Myocyte (in vitro differentiated cells): ENCODE measurements at regions not wholly inside any gene's neighbourhood (a gene's known extent, or its start where the extent isn't known, plus 50 kb on each side); places are given as distances from the start of the nearest gene placed in this dataset.

Experiments
- DNase-seq: peaks from one replicate; pipeline ENCODE4 v3.0.0-alpha.2; 2012; ENCODE audit warnings: low read depth

- DNase-seq = no peak
Measured at GRCh38 chr7:155360495-155361345, 63.0 kb downstream of the INSIG1 start.

GRCh38 chr7:155361346-155361680 lies 63.6 kb downstream of the INSIG1 start:
- DNase-seq = no peak

- no peak for DNase-seq
Measured at GRCh38 chr7:155361947-155362346, 64.3 kb downstream of the INSIG1 start.

GRCh38 chr7:155362380-155363145 lies 64.9 kb downstream of the INSIG1 start:
- DNase-seq = no peak

DNA sequence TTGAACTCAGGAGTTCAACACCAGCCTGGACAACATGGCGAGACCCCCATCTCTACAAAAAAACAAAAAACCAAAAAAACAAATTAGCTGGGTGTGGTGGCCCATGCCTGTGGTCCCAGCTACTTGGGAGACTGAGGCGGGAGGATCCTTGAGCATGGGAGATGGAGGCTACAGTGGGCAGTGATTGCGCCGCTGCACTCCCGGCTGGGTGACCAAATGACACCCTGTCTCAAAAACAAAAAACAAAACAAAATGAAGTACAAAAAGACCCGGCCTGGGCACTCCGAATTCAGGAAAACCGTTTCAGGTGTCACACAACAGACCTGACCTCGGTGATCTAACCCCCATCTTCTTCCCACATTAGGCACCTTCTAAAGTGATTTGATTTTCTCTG lies 65.5 kb downstream of the INSIG1 start:
- no peak for DNase-seq

DNA sequence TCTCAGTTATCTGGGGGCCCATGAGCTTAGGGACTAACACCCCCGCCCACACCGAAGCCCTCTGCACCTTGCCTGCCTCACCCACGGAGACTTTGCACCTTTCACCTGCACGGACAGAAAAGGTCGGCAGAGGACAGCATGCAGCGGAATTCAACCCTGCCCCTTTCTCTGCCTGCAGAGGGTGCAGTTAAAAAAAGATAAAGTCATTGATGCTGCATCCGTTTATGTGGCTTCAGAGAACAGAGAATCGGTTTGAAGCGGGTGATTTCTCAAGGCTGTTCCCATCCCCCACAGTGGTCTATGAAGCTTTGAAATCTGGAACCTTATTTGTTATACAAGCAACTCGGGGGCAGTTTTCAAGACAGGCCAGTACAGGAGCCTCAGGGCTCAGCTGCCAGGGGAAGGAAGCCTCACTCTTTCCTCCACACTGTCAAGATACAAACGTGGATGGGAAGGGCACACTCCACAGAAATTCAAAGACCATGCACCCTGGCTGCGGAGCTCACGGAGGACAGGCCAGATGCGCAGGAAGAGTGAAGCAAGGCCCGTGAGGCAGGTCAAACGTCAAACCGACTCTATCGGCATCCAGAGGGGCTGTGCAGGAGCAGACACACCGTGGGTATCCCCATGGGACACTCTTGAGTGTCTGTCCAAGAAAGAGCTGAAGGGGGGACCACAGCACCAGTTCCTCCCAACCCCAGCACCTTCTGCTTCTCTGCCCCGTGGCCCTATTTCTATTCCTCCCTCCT lies 66.3 kb downstream of the INSIG1 start:
- DNase-seq = no peak

DNA sequence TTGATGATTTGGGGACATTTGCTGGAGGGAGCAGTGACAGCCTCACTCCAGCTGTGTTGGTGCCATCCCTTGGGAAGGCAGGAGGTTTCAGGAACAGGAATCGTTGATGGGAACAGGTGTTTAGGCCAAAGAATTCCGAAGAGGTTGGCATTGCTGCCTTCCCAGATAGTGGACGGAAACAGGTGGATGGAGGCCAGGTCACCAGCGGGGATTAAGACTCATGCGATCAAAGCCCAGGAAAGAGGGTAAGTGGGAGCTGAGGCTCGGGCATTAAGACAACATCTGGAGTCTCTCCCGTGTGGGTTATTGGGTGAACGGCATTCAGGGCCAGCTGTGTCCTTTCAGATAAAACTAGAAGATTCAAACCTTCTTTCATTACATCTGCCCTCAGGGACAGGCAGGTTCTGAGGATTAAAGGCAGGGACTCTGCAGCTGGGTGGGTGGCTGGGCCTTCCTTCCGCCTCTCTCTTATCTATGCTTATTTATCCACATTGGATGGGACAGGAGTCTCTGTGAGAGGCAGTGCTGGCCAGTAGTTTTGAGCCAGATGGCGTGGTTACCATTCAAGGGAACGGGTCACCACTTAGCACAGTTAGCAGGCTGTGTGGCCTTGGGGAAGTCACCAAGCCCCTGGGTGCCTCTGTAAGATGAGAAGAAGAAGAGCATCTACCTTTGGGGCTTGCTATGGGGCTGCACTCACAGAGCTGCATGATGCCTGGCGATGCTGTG lies 67.6 kb downstream of the INSIG1 start:
- DNase-seq = peak; percentile 45

DNA sequence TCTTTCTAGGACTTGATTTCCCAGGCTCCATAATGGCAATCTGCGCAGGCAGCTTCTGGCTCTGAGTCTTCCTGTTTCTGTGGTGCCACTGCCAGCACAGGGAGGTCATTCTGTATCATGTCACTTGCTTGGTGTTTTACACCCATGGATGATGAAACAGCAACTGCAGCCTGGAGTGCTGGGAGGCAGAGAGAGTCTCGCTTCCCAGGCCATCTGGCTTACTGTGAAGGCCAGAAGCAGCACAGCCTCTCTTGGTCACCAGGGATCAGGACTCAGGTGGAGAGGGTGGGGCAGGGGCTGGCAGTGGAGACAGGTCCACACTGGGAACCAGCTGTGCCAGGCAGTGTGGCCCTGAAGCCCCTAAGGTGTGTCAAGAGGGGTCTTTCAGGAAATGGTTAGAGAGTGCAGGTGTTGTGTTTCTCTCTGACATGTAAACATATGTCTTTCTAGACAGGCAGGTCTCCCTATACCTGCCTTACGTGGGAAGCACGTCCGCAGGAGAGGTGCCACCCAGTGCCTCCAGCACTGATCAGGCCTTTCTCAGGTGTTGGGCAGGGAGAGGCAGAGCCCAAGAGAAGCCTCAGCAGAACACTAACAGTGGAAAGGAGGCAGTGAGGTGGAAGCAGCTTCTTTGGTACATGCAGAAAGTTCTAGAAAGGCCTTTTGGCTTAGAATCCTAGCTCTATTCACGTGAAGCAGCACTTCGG lies 71.4 kb downstream of the INSIG1 start:
- DNase-seq = no peak

- no peak for DNase-seq
Measured at GRCh38 chr7:155369766-155370165, 72.1 kb downstream of the INSIG1 start.

GRCh38 chr7:155371331-155371883 lies 73.7 kb downstream of the INSIG1 start:
- DNase-seq = no peak

DNA sequence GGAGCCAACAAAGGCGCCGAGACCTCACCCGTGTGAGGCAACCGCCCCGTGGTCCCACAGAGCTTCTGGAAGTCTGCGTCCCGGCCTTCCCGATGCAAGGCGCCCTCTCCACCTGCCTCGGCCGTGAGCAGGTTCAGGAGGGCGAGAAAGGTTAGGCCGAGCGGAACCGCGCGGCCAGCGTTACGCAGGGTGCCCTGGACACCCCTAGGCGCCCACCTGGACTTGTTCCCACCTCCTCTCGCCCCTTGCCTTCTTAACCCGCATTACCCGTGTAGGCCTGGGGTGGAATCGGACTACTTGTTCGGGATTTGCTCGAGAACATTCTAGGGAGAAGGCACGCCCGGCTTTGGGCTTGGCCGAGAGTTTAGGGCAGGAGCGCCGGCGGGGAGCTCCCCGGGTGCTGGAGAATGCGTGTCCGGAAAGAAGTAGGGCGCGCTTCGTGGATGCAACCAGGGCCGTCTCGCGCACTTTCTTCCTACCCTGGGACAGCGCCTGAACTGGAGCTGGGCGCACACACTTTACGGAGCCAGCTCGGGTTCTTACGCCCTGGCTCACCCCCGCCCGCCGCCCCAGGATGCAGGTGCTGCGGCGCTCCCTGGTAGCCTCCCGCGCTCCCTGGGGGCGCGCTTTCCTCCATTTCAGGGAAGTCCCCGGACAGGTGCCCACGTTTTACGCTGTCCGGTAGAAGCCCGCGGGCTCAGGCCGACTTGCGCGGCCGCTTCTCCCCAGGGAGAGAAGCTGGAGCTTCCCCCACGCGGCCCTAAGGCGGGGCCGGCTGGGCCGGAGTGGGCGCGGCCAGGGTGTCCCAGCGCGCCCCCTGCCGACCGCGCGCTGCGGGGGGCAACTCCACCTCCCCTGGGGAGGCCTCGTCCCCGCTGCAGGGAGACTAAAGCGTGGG lies 74.5 kb downstream of the INSIG1 start:
- DNase-seq = no peak

- no peak for DNase-seq
Measured at GRCh38 chr7:155372782-155373358, 75.2 kb downstream of the INSIG1 start.

- DNase-seq = no peak
Measured at GRCh38 chr7:155373359-155374273, 75.9 kb downstream of the INSIG1 start.

DNA sequence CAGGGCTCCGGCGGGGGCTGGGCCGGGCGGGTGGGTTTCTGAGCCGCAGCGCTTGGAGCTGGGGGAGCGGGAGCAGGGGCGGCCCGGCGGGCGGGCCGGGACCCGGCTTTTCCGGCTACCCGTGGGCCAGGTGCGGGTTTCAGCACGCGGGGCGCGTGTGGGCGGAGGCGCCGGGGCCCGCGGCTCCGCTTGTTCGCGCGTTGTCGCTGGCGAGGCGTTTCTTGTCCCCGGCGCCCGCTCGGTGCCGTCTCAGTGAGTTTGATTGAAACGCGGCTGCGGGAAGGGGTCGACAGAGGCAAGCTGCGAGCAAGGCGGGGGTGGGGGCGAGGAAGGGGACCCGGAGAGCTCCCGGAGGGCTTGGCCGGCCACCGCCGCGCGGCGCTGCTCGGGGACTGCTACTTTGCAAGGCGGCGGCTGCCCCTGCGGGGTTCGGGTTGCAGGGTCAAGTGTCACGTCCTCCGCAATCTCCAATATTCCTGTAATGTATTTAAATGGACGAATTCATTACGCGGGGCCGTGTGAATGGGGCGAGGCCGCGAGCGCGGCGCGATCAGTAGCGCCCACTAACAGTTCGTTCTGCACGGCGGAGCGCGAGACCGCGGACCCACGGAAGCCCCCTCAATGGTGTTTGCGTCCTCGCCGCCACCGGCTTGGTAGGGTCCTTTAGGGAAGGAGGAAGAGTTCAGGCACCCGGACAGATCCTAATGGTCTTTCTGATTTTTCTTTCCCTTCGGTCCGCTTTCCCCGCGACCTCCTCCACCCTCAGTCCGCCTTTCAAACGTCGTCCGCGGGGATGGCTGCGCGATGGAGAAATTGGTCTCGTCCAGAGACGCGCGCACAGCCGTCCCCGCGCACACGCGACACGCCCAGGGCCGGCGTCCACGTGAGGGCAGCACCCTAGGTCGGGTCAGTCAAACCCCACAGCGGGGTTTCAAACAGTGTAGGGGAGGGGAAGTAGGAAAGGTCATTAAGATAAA lies 76.9 kb downstream of the INSIG1 start:
- DNase-seq = no peak

DNA sequence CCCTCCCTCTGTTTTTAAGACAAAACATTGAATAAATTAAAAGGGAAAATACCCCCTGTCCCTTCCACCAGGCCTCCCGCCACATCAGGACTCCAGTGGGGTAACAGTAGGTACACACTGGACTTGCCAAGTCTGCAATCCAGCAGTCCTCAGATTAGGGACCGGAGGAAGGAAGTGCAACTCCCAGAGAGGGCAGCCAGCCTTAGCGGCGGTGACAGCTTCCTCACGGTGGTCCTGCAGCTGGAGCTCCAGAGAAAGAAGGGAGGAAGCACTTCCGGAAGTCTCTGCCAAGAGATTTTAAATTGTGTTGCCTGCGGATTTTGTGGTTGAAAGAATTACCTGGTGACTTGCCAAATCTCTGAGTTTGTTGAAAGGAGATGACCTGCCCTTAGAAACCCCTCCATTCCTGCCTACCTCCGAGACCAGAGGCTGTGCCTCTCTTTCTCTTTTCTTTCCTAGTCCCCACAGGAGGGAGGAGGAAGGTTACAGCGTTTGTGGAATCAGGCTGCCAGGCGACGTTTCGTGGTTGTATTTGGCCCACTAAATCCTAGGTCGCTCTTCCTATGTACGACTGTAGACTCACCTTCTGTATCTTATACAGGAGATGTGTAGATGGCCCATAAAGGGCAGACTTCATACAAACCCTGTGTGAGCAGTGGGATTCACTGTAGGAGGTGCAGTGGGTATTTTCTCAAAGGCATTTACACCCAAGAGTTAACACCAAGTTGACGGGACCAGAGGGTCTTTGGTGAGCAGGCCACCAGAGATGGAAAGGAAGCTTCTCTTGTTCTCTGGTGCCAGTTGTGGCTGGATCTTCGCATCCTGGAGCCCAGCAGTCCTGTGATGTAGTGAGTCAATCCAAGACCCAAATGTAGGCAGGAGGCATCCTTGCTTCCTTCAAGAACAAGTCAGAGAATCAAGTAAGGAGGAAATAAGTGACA lies 77.9 kb downstream of the INSIG1 start:
- no peak for DNase-seq
